Fibroblast of the conjunctiva (primary cell): ENCODE measurements at regions not wholly inside any gene's neighbourhood (a gene's known extent, or its start where the extent isn't known, plus 50 kb on each side); places are given as distances from the start of the nearest gene placed in this dataset.

Experiments
- DNase-seq: peaks from one replicate; pipeline ENCODE4 v3.0.0-alpha.2; 2010; ENCODE audit warnings: low read depth

GRCh38 chr15:47640901-47641300, 76.4 kb upstream of the SEMA6D start:
- no peak for DNase-seq

- no peak for DNase-seq
Measured at GRCh38 chr15:47644722-47645121, 72.6 kb upstream of the SEMA6D start.

GRCh38 chr15:47650564-47650963, 66.7 kb upstream of the SEMA6D start:
- DNase-seq, result no peak

DNA sequence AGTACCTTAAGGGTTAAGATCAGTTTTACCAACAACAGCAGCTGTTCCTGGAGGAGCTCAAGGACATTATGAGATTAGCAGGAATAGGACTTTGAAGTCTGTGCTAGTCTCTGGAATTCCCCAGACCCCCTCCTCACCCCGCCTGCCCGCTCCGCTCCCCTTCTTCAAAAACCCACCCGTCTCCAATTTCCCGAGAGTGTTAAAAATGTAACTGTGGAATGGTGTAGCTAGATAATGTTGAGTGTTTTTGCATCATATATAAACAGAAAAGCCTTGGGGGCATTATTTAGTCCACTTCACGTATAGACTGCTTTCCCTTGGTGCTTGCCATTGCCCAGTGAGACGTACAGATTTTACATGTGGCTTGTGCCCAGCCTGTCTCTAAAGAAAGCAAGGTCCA, 65.0 kb upstream of the SEMA6D start:
- DNase-seq, result no peak

GRCh38 chr15:47652844-47653243, 64.5 kb upstream of the SEMA6D start:
- no peak for DNase-seq

DNA sequence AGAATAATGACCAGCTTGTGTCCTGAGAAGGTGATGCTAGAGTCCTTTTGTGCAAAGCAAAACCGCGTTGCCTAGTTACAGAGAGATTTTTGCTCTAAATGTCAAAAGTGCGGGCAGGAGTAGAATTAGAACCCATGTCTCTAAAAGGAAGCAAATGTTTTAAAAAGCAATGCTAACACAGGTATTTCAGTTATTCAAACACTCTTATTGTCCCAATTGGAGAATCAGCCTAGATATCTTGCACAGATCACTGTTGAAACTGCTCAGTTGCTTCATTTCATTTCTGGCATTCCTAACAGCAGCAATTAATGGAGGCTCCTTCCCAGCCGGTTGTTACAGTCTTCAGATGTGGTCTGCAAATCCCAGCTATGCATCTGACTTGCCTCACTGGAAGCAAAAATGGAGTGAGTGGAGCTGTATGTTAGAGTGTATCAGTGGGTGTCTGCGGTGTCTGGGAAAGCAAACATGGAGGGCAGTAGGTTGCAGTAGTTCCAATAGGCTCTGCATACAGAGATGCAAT, 55.6 kb upstream of the SEMA6D start:
- DNase-seq, result no peak

DNA sequence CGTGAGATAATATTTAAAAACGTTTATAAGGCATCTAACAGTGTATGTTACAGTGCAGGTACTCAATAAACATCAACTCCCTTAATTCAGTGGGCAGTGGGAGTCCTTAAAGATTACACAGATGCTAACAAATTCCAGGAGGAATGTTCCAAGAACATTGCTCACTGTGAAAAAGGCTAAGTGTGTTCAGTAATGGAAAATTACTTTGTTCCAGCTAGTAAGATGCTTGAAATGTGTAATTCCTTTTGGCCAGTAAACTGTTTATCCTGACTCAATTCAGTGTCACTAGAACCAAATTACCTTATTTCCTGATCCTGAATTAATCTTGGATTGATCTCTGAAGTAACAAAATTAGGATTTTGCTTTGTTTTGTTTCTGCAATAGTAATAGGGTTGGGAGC, 54.2 kb upstream of the SEMA6D start:
- peak; percentile 0 for DNase-seq
